ENCODE measurements at regions not wholly inside any gene's neighbourhood (a gene's known extent, or its start where the extent isn't known, plus 50 kb on each side); places are given as distances from the start of the nearest gene placed in this dataset.

DNA sequence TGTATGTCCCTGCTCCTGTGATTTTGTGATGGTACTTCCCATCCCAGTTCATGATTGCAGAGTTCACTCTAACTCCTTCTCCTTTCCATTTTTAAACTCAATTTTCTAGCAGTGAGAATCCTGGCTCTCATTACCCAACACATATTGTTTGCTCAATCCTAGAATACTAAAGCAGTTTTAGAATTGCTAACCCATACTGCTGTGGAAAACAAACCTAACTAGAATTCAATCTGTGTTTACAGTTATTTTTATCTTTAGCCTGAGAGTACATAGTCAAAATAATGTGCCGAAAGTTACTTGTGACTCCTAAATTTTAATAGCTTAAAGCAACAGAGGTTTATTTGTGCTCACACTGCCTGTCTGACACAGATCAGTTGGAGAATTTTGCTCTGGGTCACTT is 508.0 kb downstream of the AACS start:
- Histone ChIP-seq H4K20me1 (replicated peaks; ENCODE audit: insufficient read depth) (no peaks in the 10 kb centered on the region), H3K9me2 (ENCODE audit: insufficient read depth) (no peaks in the 10 kb centered on the region), H3K27me3 (ENCODE audit: insufficient read depth) (no peaks in the 10 kb centered on the region), H3K4me1 (ENCODE audit: insufficient read depth) (peaks cover 13% of the 10 kb centered on the region; the same call in 1 of the 2 replicates), H3K79me2 (replicated peaks; ENCODE audit: insufficient read depth) (0 out of 2 replicates have a peak, but pooled peaks cover 6% of the 10 kb centered on the region), H3K36me3 (ENCODE audit: insufficient read depth) (no peaks in the 10 kb centered on the region), H3F3A (replicated peaks; ENCODE audit: low read depth) (no peaks in the 10 kb centered on the region), H3K4me3 (no peak overlapping the region), H3K4me2 (no peak overlapping the region), H3K27ac (ENCODE audit: low read depth) (no peak overlapping the region), H2AFZ (no peak overlapping the region)
- Mint-ChIP-seq H3K27ac (peak overlapping the region; percentile 77), H3K36me3 (ENCODE audit: low read depth) (peaks cover 3% of the 10 kb centered on the region), H3K9me3 (peaks cover 2% of the 10 kb centered on the region; the same call in 1 of the 3 replicates), H3K4me3 (no peak overlapping the region), H3K27me3 (ENCODE audit: insufficient read depth, low read depth, poor library complexity) (peaks cover 6% of the 10 kb centered on the region), H3K4me1 (peaks cover 30% of the 10 kb centered on the region)
- ATAC-seq = no peak
- no peak for DNase-seq (ENCODE audit: low spot score)
- TF ChIP-seq CREB1 (CRISPR knock-in tag; IDR thresholded peaks at IDR 0.05; ENCODE audit: low read depth) (no peak), REST (IDR thresholded peaks at IDR 0.05; ENCODE audit: unreplicated experiment) (no peak), ZNF114 (CRISPR knock-in tag; IDR thresholded peaks at IDR 0.05) (no peak), NANOG (IDR thresholded peaks at IDR 0.05; ENCODE audit: borderline replicate concordance) (no peak)
- TF ChIP-seq, protein P1, sequence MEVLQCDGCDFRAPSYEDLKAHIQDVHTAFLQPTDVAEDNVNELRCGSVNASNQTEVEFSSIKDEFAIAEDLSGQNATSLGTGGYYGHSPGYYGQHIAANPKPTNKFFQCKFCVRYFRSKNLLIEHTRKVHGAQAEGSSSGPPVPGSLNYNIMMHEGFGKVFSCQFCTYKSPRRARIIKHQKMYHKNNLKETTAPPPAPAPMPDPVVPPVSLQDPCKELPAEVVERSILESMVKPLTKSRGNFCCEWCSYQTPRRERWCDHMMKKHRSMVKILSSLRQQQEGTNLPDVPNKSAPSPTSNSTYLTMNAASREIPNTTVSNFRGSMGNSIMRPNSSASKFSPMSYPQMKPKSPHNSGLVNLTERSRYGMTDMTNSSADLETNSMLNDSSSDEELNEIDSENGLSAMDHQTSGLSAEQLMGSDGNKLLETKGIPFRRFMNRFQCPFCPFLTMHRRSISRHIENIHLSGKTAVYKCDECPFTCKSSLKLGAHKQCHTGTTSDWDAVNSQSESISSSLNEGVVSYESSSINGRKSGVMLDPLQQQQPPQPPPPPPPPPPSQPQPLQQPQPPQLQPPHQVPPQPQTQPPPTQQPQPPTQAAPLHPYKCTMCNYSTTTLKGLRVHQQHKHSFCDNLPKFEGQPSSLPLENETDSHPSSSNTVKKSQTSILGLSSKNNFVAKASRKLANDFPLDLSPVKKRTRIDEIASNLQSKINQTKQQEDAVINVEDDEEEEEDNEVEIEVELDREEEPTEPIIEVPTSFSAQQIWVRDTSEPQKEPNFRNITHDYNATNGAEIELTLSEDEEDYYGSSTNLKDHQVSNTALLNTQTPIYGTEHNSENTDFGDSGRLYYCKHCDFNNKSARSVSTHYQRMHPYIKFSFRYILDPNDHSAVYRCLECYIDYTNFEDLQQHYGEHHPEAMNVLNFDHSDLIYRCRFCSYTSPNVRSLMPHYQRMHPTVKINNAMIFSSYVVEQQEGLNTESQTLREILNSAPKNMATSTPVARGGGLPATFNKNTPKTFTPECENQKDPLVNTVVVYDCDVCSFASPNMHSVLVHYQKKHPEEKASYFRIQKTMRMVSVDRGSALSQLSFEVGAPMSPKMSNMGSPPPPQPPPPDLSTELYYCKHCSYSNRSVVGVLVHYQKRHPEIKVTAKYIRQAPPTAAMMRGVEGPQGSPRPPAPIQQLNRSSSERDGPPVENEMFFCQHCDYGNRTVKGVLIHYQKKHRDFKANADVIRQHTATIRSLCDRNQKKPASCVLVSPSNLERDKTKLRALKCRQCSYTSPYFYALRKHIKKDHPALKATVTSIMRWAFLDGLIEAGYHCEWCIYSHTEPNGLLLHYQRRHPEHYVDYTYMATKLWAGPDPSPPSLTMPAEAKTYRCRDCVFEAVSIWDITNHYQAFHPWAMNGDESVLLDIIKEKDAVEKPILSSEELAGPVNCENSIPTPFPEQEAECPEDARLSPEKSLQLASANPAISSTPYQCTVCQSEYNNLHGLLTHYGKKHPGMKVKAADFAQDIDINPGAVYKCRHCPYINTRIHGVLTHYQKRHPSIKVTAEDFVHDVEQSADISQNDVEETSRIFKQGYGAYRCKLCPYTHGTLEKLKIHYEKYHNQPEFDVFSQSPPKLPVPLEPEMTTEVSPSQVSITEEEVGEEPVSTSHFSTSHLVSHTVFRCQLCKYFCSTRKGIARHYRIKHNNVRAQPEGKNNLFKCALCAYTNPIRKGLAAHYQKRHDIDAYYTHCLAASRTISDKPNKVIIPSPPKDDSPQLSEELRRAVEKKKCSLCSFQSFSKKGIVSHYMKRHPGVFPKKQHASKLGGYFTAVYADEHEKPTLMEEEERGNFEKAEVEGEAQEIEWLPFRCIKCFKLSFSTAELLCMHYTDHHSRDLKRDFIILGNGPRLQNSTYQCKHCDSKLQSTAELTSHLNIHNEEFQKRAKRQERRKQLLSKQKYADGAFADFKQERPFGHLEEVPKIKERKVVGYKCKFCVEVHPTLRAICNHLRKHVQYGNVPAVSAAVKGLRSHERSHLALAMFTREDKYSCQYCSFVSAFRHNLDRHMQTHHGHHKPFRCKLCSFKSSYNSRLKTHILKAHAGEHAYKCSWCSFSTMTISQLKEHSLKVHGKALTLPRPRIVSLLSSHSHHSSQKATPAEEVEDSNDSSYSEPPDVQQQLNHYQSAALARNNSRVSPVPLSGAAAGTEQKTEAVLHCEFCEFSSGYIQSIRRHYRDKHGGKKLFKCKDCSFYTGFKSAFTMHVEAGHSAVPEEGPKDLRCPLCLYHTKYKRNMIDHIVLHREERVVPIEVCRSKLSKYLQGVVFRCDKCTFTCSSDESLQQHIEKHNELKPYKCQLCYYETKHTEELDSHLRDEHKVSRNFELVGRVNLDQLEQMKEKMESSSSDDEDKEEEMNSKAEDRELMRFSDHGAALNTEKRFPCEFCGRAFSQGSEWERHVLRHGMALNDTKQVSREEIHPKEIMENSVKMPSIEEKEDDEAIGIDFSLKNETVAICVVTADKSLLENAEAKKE (CRISPR knock-in tag; IDR thresholded peaks at IDR 0.05) = no peak
